Endodermal cell (in vitro differentiated cells): ENCODE measurements at regions not wholly inside any gene's neighbourhood (a gene's known extent, or its start where the extent isn't known, plus 50 kb on each side); places are given as distances from the start of the nearest gene placed in this dataset.

Experiments
- DNase-seq: peaks from one replicate; pipeline ENCODE4 v3.0.0-alpha.2; 2017
- H3K27ac ChIP-seq: 2 replicates; pipeline ENCODE4 v1.5.1; 2013; ENCODE audit warnings: mild to moderate bottlenecking, low read depth, low read length, moderate library complexity
- H3K27me3 ChIP-seq: 2 replicates; pipeline ENCODE4 v1.6.1; 2013; ENCODE audit warnings: mild to moderate bottlenecking, low read length, moderate library complexity; ENCODE audit not compliant: insufficient read depth, control insufficient read depth, poor library complexity, severe bottlenecking
- H3K36me3 ChIP-seq: 2 replicates; pipeline ENCODE4 v1.7.0; 2013; ENCODE audit warnings: mild to moderate bottlenecking, low read length, moderate library complexity; ENCODE audit not compliant: control insufficient read depth, insufficient read depth
- H3K4me1 ChIP-seq: one replicate; pipeline ENCODE4 v1.7.0; 2013; ENCODE audit warnings: low read length; ENCODE audit not compliant: control insufficient read depth, insufficient read depth
- H3K4me3 ChIP-seq: 2 replicates; pipeline ENCODE4 v1.5.1; 2013; ENCODE audit warnings: mild to moderate bottlenecking, low read length, moderate library complexity
- H3K9ac ChIP-seq: 2 replicates; pipeline ENCODE4 v1.6.1; 2013; ENCODE audit warnings: mild to moderate bottlenecking, low read length, moderate library complexity; ENCODE audit not compliant: poor library complexity, severe bottlenecking; ENCODE audit errors: extremely low read depth
- H3K9me3 ChIP-seq: 2 replicates; pipeline ENCODE4 v1.6.1; 2013; ENCODE audit warnings: mild to moderate bottlenecking, low read length, moderate library complexity; ENCODE audit not compliant: control insufficient read depth
- H3K27ac Mint-ChIP-seq: 2 replicates; pipeline ENCODE4 v1.8.0; 2020; ENCODE audit warnings: mixed read lengths
- H3K27me3 Mint-ChIP-seq: 2 replicates; pipeline ENCODE4 v1.8.0; 2021; ENCODE audit warnings: mild to moderate bottlenecking, mixed read lengths; ENCODE audit not compliant: insufficient read depth
- H3K36me3 Mint-ChIP-seq: 2 replicates; pipeline ENCODE4 v1.8.0; 2020; ENCODE audit warnings: low read depth, mixed read lengths
- H3K4me1 Mint-ChIP-seq: 2 replicates; pipeline ENCODE4 v1.8.0; 2020; ENCODE audit warnings: mixed read lengths
- H3K4me3 Mint-ChIP-seq: 2 replicates; pipeline ENCODE4 v1.8.0; 2020; ENCODE audit warnings: mild to moderate bottlenecking, moderate library complexity, mixed read lengths
- H3K9me3 Mint-ChIP-seq: 2 replicates; pipeline ENCODE4 v1.8.0; 2020; ENCODE audit warnings: mild to moderate bottlenecking, mixed read lengths
- WGBS, 2 experiments: methylation state at CpG; one replicate each; pipeline versions ENCODE4 v1.1.5 to v1.1.7; 2013; ENCODE audit warnings: missing lambda C conversion rate in 2 of 2, mixed read lengths in 1 of 2; ENCODE audit not compliant: insufficient coverage in 1 of 2, insufficient read length in 1 of 2; 5-methylcytosine and 5-hydroxymethylcytosine counted together
- TF ChIP-seq, protein P1 (sequence below): fragments of 200-600 bp; sonication (generic); conservative IDR thresholded peaks from 2 replicates; pipeline ENCODE4 v1.5.0; 2021; ENCODE audit warnings: antibody characterized with exemption, mild to moderate bottlenecking

DNA sequence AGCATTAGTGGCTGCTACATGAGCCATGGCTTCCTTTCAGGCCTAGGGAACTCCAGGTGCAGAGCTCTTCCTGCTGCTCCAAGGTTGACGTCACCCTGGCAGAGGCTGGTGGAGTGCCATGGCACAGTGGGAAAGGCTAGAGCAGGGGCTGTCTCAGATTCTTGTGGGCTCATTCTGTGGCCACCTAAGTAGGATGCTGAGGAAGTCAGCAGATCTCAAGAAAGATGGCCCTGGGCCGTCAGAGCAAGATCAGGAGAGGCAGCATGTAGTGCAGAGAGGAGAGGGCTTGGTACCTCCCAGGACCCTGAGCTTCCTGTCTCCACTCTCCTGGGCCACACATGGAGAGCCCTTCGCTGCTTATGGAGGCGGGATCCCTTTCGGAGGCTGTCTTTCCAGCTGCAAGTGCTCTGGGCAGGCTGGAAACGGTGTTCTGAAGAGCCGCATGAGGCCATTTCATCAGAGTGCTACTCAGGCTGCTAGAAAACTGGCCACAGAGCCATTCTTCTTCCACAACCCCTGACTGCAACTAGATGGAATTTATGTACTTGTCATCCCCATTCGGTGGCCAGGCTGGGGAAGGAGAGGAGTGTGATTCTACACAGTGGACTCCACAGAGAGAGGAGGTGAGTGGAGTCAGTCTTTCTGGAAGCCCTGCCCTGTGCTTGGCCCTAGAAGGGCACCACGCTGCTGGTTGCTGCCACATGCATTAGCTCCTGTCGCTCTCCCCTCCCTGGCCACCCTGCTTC, 304.2 kb downstream of the RPS24 start:
- H3K9me3 Mint-ChIP-seq: no peaks in the 10 kb centered on the region
- H3K27ac ChIP-seq: no peak overlapping the region
- no peaks in the 10 kb centered on the region for H3K27me3 ChIP-seq
- TF ChIP-seq, protein P1, sequence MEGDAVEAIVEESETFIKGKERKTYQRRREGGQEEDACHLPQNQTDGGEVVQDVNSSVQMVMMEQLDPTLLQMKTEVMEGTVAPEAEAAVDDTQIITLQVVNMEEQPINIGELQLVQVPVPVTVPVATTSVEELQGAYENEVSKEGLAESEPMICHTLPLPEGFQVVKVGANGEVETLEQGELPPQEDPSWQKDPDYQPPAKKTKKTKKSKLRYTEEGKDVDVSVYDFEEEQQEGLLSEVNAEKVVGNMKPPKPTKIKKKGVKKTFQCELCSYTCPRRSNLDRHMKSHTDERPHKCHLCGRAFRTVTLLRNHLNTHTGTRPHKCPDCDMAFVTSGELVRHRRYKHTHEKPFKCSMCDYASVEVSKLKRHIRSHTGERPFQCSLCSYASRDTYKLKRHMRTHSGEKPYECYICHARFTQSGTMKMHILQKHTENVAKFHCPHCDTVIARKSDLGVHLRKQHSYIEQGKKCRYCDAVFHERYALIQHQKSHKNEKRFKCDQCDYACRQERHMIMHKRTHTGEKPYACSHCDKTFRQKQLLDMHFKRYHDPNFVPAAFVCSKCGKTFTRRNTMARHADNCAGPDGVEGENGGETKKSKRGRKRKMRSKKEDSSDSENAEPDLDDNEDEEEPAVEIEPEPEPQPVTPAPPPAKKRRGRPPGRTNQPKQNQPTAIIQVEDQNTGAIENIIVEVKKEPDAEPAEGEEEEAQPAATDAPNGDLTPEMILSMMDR: no peak
- H3K9ac ChIP-seq: no peak overlapping the region
- H3K9me3 ChIP-seq: no peaks in the 10 kb centered on the region
- H3K4me3 Mint-ChIP-seq: no peak overlapping the region
- WGBS, 2 experiments: 79 to 91% methylated on average over 7 to 10 of the region's 10 CpGs
- DNase-seq: peak; percentile 40
- H3K4me3 ChIP-seq: no peak overlapping the region
- no peaks in the 10 kb centered on the region for H3K4me1 ChIP-seq
- H3K36me3 ChIP-seq: no peaks in the 10 kb centered on the region
- peaks cover 4% of the 10 kb centered on the region for H3K27me3 Mint-ChIP-seq
- no peaks in the 10 kb centered on the region for H3K36me3 Mint-ChIP-seq
- no peak overlapping the region for H3K27ac Mint-ChIP-seq
- H3K4me1 Mint-ChIP-seq: peaks cover 2% of the 10 kb centered on the region

DNA sequence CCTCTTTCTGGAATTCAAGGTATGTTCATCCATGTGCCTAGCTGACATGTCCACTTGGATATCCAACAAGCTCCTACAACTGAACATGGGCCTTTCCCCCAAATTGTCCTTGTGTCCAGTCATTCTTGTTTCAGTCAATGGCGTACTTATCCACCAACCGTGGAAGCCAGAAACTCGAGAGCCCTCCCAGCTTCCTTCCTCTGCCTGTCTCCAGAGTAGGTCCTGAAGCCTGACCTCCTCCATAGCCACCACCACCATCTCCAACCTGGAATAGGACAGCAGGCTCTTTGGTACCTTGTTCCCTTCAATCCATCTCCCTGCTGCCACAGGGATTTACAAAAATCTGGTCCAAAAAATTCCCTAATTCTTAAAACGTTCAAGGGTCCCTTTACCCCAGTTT, 305.1 kb downstream of the RPS24 start:
- no peak for DNase-seq
- peaks cover 4% of the 10 kb centered on the region for H3K27me3 Mint-ChIP-seq
- Histone ChIP-seq H3K27me3 (no peaks in the 10 kb centered on the region), H3K9ac (no peak overlapping the region), H3K36me3 (no peaks in the 10 kb centered on the region), H3K4me1 (no peaks in the 10 kb centered on the region), H3K9me3 (no peaks in the 10 kb centered on the region), H3K27ac (no peak overlapping the region), H3K4me3 (no peak overlapping the region)
- H3K4me1 Mint-ChIP-seq: peaks cover 2% of the 10 kb centered on the region
- H3K27ac Mint-ChIP-seq: no peak overlapping the region
- H3K9me3 Mint-ChIP-seq: no peaks in the 10 kb centered on the region
- no peak overlapping the region for H3K4me3 Mint-ChIP-seq
- no peaks in the 10 kb centered on the region for H3K36me3 Mint-ChIP-seq
- TF ChIP-seq, protein P1: no peak
- 93 to 98% methylated on average over 4 of the region's 4 CpGs for WGBS, 2 experiments

DNA sequence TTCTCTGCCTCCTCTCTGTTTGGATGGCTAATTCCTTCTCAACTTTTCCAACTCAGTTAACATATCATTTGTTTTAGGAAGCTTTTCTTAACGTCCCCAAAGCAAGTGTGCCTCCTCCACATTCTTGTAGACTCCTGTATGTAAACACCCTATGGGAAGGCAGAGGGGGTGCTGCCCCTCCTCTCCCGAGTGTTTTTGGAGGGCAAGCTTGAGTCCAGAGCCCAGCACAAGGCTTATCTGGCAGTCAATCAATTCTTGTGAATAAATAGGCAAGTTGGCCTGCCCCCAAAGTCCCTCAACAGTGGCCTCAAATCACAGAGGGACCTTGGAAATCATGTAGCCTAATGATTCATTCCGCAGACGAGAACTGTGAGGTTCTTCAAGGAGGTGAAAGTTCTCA, 305.6 kb downstream of the RPS24 start:
- Histone ChIP-seq H3K27ac (no peak overlapping the region), H3K9ac (no peak overlapping the region), H3K9me3 (no peaks in the 10 kb centered on the region), H3K4me1 (no peaks in the 10 kb centered on the region), H3K27me3 (no peaks in the 10 kb centered on the region), H3K36me3 (no peaks in the 10 kb centered on the region), H3K4me3 (no peak overlapping the region)
- H3K4me1 Mint-ChIP-seq: peaks cover 2% of the 10 kb centered on the region
- TF ChIP-seq, protein P1: no peak
- H3K36me3 Mint-ChIP-seq: no peaks in the 10 kb centered on the region
- H3K9me3 Mint-ChIP-seq: no peaks in the 10 kb centered on the region
- DNase-seq: peak; percentile 31
- WGBS, 2 experiments: 43 to 53% methylated on average over 2 to 4 of the region's 4 CpGs
- H3K4me3 Mint-ChIP-seq: no peak overlapping the region
- peaks cover 4% of the 10 kb centered on the region for H3K27me3 Mint-ChIP-seq
- H3K27ac Mint-ChIP-seq: no peak overlapping the region
